Effector CD4-positive, alpha-beta T cell (primary cell): ENCODE measurements at regions not wholly inside any gene's neighbourhood (a gene's known extent, or its start where the extent isn't known, plus 50 kb on each side); places are given as distances from the start of the nearest gene placed in this dataset.

Experiments
- DNase-seq: peaks from one replicate; pipeline ENCODE4 v3.0.0-alpha.2; 2020

DNA sequence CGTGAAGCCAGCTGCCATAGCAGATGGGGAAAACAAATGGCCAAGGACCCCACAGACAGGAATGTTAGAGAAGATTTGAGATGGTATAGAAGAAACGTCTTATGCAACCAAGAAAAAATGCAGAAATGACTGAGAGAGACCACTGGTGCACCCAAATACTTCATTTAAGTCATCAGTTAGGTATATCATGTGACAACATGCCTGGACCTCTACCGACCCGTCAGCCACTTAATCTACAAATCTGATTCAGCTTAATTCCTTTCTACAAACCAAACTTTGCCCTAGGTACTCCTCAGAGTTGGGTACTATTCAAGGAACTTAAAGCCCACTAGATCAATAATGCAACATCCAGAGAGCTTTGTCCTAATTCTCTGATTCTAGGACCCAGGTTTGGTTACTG lies 126.0 kb upstream of the UBE2E2 start:
- DNase-seq: no peak

- no peak for DNase-seq
Measured at GRCh38 chr3:23078735-23079134, 124.4 kb upstream of the UBE2E2 start.

GRCh38 chr3:23079976-23080375 lies 123.2 kb upstream of the UBE2E2 start:
- no peak for DNase-seq

GRCh38 chr3:23083701-23084100 lies 119.4 kb upstream of the UBE2E2 start:
- no peak for DNase-seq

DNA sequence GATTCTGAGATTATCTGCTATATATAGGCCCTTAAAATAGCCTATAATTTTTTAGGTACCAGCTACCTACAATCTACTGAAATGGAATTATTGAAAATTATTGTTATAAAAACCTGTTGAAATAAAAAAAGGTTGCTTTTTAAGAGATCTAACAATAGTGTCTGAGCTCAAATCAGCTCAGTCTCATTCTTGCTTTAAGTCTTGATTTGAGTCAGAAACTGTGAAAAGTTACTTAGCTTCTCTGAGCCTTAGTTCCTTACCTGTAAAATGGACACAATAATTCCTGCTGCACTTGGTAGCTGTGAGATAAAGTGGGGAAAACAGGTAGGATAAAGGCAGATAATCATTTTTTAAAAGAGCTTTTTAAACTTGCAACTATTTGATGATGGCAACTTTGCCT lies 118.8 kb upstream of the UBE2E2 start:
- no peak for DNase-seq

DNA sequence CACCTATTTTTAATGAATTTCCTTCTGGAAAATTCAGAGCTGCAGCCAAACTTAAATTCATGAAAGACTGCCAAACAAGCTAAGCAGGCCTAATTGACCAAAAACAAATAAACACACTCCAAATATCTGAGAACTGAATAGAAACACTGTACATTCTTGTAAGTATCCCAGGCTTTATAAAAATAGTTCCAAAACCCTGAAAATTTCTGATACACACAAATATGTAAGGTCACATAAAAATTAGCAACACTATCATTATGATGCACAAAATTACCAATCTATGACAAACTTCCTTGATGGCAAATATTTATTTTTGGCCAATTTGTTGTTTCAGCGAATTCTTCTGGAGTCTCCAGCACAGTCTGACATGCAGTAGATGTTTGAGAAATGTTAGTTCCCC lies 117.9 kb upstream of the UBE2E2 start:
- no peak for DNase-seq

- no peak for DNase-seq
Measured at GRCh38 chr3:23086331-23086730, 116.8 kb upstream of the UBE2E2 start.

- no peak for DNase-seq
Measured at GRCh38 chr3:23086831-23087230, 116.3 kb upstream of the UBE2E2 start.

DNA sequence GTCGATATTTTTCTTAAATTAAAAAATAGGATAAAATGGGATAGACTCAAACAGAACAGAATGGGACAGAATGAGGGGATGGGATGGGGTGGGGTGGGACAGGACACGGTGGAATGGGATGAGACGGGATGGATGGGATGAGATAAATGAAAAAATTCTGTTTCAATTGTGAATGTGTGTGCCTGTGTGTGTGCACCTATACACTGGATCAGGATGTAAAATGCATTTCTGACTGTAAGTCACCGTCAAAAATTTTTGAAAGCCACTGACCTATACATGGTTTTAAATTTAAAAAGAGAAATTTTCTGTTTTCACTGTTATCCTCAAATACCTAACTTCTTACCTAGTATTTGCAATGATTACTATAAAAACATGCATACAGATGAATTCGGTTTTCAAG lies 108.7 kb upstream of the UBE2E2 start:
- DNase-seq: no peak

DNA sequence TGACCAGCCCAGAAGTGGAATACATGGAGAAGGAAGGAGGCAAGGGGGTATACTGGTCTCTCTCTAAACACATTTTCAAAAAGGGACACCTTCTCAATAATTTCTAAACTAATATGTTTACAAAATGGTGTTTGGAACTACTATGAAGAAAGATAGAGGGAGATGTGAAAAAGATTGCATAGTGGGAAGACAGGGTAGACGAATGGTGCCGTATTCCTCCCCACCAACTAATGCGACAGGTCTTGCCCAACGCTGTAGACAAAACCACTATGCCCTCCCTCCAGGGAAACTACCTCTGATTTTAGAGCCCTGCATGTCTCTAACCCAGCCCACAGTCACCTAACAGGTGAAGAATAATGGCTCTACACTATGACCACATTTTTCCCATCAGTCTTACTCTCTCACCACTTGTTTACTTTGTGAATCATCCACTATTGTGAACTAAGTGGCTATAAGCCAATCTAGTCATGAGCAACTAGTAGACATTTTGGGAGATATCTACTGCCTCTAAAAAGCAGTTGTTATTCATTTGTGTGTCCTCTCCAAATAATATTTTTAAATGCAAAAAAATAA lies 108.2 kb upstream of the UBE2E2 start:
- DNase-seq: no peak

DNA sequence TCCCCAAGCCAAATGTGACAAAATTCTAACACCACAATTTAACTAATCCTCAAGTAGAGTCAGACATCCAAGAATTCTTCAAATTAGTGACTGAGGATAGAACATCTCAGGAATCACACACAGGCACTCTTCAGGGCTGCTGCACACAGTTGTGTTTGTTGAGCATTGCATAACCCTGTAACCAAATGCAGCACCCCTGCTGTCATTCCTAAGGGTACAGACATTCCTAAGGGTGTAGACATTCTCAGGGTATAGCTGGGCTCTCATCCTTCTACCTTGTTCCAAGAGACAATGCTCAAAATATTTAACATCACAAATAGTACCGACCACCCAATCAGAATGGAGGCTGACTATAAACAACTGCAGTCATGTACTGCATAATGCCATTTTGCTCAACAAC lies 107.1 kb upstream of the UBE2E2 start:
- no peak for DNase-seq

DNA sequence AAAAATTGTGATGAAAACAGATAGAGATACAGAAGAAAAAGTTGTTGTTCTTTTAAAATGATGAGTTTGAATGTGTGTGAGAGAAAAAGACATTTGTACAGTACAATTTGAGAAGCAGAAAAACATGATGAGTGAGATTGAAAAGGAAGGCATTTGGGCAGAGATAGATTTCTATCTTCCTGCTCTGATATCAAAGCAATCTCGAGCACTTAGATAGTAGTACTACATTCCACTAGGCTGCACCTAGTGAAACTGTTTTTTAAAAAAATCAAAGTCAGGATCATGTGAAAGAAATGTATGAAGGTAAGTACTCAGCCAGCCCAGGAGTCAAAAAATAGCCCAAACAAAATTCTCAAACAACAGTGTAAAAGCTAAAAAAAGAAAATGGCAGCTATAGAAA lies 104.1 kb upstream of the UBE2E2 start:
- DNase-seq: no peak

- no peak for DNase-seq
Measured at GRCh38 chr3:23099677-23100076, 103.5 kb upstream of the UBE2E2 start.

- DNase-seq: no peak
Measured at GRCh38 chr3:23100106-23100505, 103.0 kb upstream of the UBE2E2 start.

DNA sequence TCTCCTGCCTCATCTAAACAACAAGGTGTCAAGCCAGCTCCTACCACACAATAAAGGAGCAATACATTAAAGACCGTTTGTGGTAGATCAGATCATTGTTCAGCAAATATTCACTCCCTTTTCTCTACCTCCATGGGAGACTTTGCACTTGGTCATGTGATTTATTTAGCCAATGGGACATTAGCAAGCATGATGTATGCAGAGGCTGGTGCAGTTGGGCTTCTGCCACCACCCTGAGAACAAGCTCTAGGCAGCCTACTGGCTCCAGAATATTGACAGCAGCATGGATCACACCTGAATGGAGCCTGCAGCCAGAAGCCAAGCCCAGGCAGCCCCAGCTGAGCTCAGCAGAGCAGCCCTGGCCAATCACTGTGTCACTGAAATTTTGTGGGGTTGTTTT lies 99.4 kb upstream of the UBE2E2 start:
- no peak for DNase-seq

DNA sequence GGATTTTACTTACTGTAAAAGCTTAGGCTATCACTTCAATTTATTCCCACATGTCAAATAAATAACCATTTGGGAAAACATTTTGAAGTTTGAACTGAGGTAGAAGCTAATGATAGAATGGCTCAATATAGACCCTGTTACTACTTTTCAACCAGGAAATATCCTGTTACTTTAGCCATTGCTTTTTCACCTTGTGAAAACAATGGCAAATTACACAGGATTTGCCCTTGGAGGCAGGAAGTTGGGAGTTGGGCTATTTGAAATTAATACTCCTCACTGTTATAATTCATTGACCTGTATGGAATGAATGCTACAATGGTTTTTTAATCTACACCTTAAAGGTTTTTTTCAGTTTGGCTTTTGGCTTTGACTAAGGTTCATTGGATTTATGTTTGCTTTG lies 98.1 kb upstream of the UBE2E2 start:
- no peak for DNase-seq

DNA sequence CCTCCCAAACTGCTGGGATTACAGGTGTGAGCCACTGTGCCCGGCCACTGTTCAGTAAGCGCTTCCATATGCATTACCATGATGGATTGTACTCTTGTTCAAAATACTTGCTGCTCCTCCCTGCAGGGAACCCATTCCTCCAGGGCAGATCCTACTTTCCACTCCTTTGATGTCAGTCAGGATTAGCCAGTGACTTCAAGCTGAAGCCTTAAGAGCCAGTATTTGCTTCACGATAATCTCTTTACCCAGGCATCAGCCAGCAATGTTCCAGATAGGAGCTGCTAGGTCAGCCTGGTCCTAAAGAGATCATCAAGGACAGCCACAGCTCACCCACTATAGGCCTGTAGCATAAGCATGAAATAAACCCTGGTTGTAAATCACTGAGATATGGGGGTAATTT lies 96.5 kb upstream of the UBE2E2 start:
- DNase-seq: no peak

- DNase-seq: no peak
Measured at GRCh38 chr3:23107221-23107620, 95.9 kb upstream of the UBE2E2 start.

- DNase-seq: no peak
Measured at GRCh38 chr3:23108451-23109057, 94.6 kb upstream of the UBE2E2 start.

DNA sequence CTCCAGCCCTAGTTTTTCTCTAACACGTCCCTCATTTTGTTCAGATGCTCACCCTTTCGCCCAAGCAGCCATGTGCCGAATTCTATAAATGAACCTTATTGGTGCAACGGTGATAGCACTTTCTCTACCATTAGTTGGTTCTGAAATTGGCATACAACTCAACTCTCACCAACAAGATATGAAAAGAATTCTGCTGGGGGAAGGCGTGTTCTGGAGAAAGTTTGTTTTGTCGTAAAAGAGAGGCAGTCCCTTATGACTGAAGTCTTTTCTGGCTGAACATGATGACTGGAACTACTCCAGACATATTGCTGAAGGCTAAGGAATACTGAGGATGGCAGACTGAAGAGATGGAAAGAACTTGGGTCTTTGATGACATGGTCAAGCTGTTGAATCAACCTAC lies 91.8 kb upstream of the UBE2E2 start:
- DNase-seq: no peak

DNA sequence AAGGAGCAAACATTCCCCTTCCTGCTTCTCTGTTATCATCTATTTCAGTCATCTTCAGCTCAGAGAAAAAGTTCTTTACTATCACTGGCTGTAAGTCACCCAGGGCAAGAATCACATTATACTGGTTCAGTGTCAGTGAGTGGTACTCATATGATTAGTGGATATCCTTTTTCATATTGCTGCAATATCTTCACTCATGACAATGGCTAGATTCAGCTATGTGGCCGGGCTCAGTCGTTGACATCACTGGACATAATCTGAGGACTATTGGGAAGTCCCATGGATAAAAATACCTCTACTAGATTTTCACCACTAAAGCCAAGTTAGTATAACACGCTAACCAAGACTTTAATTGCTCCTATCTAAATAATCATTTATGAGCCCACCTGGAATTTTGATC lies 91.3 kb upstream of the UBE2E2 start:
- DNase-seq: no peak

GRCh38 chr3:23112491-23112890 lies 90.6 kb upstream of the UBE2E2 start:
- DNase-seq: no peak

DNA sequence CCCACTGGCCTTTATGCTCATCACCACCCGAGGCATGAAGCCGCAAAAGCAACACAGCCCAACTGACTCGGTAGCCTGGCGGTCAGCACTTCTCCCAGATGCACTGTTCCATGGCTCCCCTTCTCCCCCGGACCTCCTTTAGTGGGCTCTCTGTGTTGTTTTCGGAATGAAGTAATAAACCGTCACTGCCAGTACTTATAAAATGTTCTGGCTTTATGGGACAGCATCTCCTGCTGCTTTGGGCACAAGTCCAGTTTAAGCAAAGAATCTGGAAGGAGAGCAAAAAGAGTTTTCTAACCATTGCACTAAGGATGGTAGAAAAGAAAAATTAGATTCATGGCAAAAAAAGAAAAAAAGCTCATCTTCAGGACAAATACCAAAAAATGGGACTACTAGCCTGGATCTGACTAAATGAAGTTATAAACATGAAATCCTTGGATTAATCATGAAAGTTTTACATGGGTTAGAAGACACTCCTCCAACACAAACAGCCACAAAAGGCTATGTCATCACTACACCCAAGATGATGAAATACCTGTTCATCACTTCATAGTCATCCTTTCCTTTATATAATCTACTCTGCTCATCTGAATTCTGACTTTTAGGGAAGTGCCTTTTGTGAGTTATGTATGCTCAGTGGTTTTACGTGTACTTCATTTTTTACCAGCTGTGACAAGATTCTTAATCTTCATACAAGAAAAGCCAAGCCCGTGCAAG lies 89.5 kb upstream of the UBE2E2 start:
- no peak for DNase-seq

DNA sequence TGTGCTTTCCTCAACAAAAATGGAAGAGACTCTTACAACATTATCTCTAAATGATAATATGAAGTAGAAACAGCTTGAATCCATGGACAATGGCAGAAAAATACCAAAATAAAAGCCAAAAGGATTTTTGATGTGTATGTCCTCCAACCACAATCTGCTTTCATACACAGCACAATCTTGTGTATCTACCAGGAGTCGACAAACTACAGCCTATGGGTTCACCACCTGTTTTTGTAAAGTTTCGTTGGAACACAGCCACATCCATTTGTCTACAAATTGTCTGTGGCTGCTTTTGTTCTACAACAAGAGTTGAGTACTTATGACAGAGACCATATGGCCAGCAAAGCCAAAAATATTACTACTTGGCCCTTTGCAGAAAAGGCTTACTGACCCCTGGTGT lies 88.7 kb upstream of the UBE2E2 start:
- DNase-seq: no peak
